KBM-7 (cell line): ENCODE measurements at regions not wholly inside any gene's neighbourhood (a gene's known extent, or its start where the extent isn't known, plus 50 kb on each side); places are given as distances from the start of the nearest gene placed in this dataset.

Experiments
- DNase-seq: peaks from one replicate; pipeline ENCODE4 v3.0.0-alpha.2; 2015
- in situ Hi-C: fragments of 300-500 bp; cut with MboI; formaldehyde crosslinking; loops from 2 replicates; pipeline ENCODE4 v1.14.3; 2020; ENCODE audit warnings: low sequenced_read_pairs, low pct_unique_long_range_greater_than_20kb, mixed read lengths

GRCh38 chr2:166607880-166608279, 113.8 kb upstream of the SCN7A start:
- DNase-seq, result no peak
- in situ Hi-C loops, result no loop called here

- DNase-seq, result no peak
- in situ Hi-C loops, result no loop called here
These were observed 99.4 kb upstream of the SCN7A start for GRCh38 chr2:166593403-166593802.

- DNase-seq, result no peak
- in situ Hi-C loops, result no loop called here
These were observed 98.7 kb upstream of the SCN7A start for GRCh38 chr2:166592750-166593149.

GRCh38 chr2:166591226-166591625, 97.2 kb upstream of the SCN7A start:
- in situ Hi-C loops, result no loop called here
- DNase-seq, result no peak

GRCh38 chr2:166573391-166573790, 79.3 kb upstream of the SCN7A start:
- in situ Hi-C loops, result no loop called here
- no peak for DNase-seq

GRCh38 chr2:166572937-166573336, 78.9 kb upstream of the SCN7A start:
- DNase-seq, result no peak
- in situ Hi-C loops, result no loop called here

- in situ Hi-C loops, result no loop called here
These were observed 74.4 kb upstream of the SCN7A start for GRCh38 chr2:166568409-166568808.

GRCh38 chr2:166565501-166565900, 71.5 kb upstream of the SCN7A start:
- in situ Hi-C loops, result no loop called here
- no peak for DNase-seq

More at GRCh38 chr2:166568409-166568808, 74.4 kb upstream of the SCN7A start:
- no peak for DNase-seq

- no peak for DNase-seq
- in situ Hi-C loops, result no loop called here
These were observed 69.8 kb upstream of the SCN7A start for GRCh38 chr2:166563894-166564293.

GRCh38 chr2:166560022-166560421, 66.0 kb upstream of the SCN7A start:
- no peak for DNase-seq
- in situ Hi-C loops, result no loop called here

- in situ Hi-C loops, result no loop called here
These were observed 56.9 kb upstream of the SCN7A start for GRCh38 chr2:166550923-166551322.

GRCh38 chr2:166545473-166545872, 51.4 kb upstream of the SCN7A start:
- in situ Hi-C loops, result no loop called here
- DNase-seq, result no peak

More at GRCh38 chr2:166550923-166551322, 56.9 kb upstream of the SCN7A start:
- no peak for DNase-seq
